Coronary artery (tissue), 2 donors: ENCODE measurements at regions not wholly inside any gene's neighbourhood (a gene's known extent, or its start where the extent isn't known, plus 50 kb on each side); places are given as distances from the start of the nearest gene placed in this dataset.

Source experiments
- DNase-seq: peaks from one replicate; pipeline ENCODE4 v3.0.0-alpha.2; 2017; ENCODE audit warnings: low spot score
- H3K27ac ChIP-seq, 2 donors: fragments of 200-600 bp; sonication (generic); one replicate each; pipeline ENCODE4 v1.5.1; 2016 to 2019
- H3K4me3 ChIP-seq: fragments of 200-600 bp; sonication (generic); 2 replicates; pipeline ENCODE4 v1.5.1; 2016; ENCODE audit warnings: mild to moderate bottlenecking, moderate library complexity
- TF ChIP-seq, protein P1 (sequence below): fragments of 200-600 bp; sonication (generic); IDR thresholded peaks from one replicate; pipeline ENCODE4 v1.5.1; 2019; ENCODE audit warnings: antibody characterized with exemption

GRCh38 chr16:8108991-8109509 lies 481.3 kb downstream of the TMEM114 start:
- Histone ChIP-seq H3K4me3 (no peak overlapping the region), H3K27ac (no peak overlapping the region)
- no peak for DNase-seq
- TF ChIP-seq, protein P1, sequence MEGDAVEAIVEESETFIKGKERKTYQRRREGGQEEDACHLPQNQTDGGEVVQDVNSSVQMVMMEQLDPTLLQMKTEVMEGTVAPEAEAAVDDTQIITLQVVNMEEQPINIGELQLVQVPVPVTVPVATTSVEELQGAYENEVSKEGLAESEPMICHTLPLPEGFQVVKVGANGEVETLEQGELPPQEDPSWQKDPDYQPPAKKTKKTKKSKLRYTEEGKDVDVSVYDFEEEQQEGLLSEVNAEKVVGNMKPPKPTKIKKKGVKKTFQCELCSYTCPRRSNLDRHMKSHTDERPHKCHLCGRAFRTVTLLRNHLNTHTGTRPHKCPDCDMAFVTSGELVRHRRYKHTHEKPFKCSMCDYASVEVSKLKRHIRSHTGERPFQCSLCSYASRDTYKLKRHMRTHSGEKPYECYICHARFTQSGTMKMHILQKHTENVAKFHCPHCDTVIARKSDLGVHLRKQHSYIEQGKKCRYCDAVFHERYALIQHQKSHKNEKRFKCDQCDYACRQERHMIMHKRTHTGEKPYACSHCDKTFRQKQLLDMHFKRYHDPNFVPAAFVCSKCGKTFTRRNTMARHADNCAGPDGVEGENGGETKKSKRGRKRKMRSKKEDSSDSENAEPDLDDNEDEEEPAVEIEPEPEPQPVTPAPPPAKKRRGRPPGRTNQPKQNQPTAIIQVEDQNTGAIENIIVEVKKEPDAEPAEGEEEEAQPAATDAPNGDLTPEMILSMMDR, result no peak

GRCh38 chr16:8107296-8107695 lies 483.0 kb downstream of the TMEM114 start:
- DNase-seq, result no peak
- Histone ChIP-seq H3K27ac (no peak overlapping the region), H3K4me3 (no peak overlapping the region)

GRCh38 chr16:8103649-8104289 lies 486.5 kb downstream of the TMEM114 start:
- Histone ChIP-seq H3K27ac (no peak overlapping the region), H3K4me3 (no peak overlapping the region)
- no peak for DNase-seq
- TF ChIP-seq, protein P1, result no peak

More at GRCh38 chr16:8107296-8107695, 483.0 kb downstream of the TMEM114 start:
- TF ChIP-seq, protein P1, result no peak

- TF ChIP-seq, protein P1, result no peak
- H3K27ac ChIP-seq, result no peak overlapping the region
- no peak for DNase-seq
- no peak overlapping the region for H3K4me3 ChIP-seq
Observed at GRCh38 chr16:8099586-8099985, 490.7 kb downstream of the TMEM114 start.

DNA sequence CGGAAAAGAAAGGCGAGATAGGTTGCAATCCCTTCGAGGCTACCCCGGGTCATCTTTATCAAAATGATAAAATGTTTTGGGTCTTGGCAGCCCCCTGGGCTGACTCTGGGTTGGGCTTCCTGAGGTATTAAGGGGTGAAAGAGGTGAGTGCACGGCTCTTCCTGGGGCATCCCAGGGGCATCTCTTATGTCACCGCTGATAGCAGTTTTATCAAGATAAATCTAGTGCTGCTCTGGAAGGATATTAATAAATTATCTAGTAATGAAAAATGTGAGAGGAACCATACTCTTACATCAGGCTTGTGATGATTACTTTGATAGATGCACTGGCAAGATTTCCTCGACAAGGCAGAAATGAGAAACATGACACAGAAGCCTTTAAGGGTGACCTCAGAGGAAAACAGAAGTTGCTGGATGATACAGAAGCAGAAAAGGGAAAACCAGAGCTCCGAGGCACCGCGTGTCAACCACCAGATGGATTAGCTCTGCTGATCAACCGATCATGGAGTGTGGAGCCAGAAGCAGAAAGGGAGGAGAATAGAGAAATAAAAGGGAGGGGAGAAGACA lies 491.3 kb downstream of the TMEM114 start:
- no peak for DNase-seq
- TF ChIP-seq, protein P1, result no peak
- Histone ChIP-seq H3K4me3 (no peak overlapping the region), H3K27ac (no peak overlapping the region)

GRCh38 chr16:8096211-8096610 lies 494.1 kb downstream of the TMEM114 start:
- TF ChIP-seq, protein P1, result no peak
- Histone ChIP-seq H3K4me3 (no peak overlapping the region), H3K27ac (no peak overlapping the region)
- no peak for DNase-seq

- no peak overlapping the region for H3K4me3 ChIP-seq
- DNase-seq, result no peak
Observed at GRCh38 chr16:8094696-8095095, 495.6 kb downstream of the TMEM114 start.

More at GRCh38 chr16:8094696-8095095, 495.6 kb downstream of the TMEM114 start:
- TF ChIP-seq, protein P1, result no peak
- H3K27ac ChIP-seq, result no peak overlapping the region
